Prostate gland (tissue), 2 donors: ENCODE measurements at regions not wholly inside any gene's neighbourhood (a gene's known extent, or its start where the extent isn't known, plus 50 kb on each side); places are given as distances from the start of the nearest gene placed in this dataset.
A peak's percentile ranks its signal among the peaks of the same experiment; 100 is the strongest.

Experiments used
- DNase-seq: peaks from one replicate; pipeline ENCODE4 v3.0.0-alpha.2; 2019; ENCODE audit warnings: low spot score
- H3K27ac ChIP-seq, 2 donors: fragments of 200-600 bp; sonication (generic); 2 replicates each; pipeline ENCODE4 v1.5.1; 2017 to 2019
- H3K27me3 ChIP-seq: fragments of 200-600 bp; sonication (generic); replicated peaks from 2 replicates; pipeline ENCODE4 v1.5.1; 2019; ENCODE audit not compliant: insufficient read depth
- H3K36me3 ChIP-seq, 2 donors: fragments of 200-600 bp; sonication (generic); 1 replicate in 1 of 2; 2 replicates in 1 of 2; pipeline versions ENCODE4 v1.5.1 to v1.8.1; 2017 to 2019
- H3K4me1 ChIP-seq: fragments of 200-600 bp; sonication (generic); replicated peaks from 2 replicates; pipeline ENCODE4 v1.5.1; 2019
- H3K4me3 ChIP-seq, 2 donors: fragments of 200-600 bp; sonication (generic); 2 replicates each; pipeline ENCODE4 v1.5.1; 2017 to 2019
- H3K9me3 ChIP-seq: fragments of 200-600 bp; sonication (generic); 2 replicates; pipeline ENCODE4 v1.5.1; 2017
- POLR2A ChIP-seq: fragments of 450-650 bp; IDR thresholded peaks from one replicate; pipeline ENCODE4 v1.6.1; 2016; ENCODE audit warnings: antibody characterized with exemption, mild to moderate bottlenecking
- POLR2AphosphoS5 ChIP-seq: sonication (generic); formaldehyde crosslinking; IDR thresholded peaks from one replicate; pipeline ENCODE4 v1.6.1; 2017; ENCODE audit warnings: antibody characterized with exemption
- WGBS: methylation state at CpG from one replicate; pipeline ENCODE4 v1.1.5; 2018; 5-methylcytosine and 5-hydroxymethylcytosine counted together
- intact Hi-C: fragments of 100-400 bp; cut with DNase I; formaldehyde crosslinking; loops from one replicate; pipeline ENCODE4 v1.14.2; 2022
- TF ChIP-seq, protein P1 (sequence below), 4 experiments: fragments of 200-600 bp in 2 of 4; fragments of 450-650 bp in 2 of 4; sonication (generic) in 2 of 4; IDR thresholded peaks; 1 replicate in 3 of 4; 2 replicates in 1 of 4; pipeline ENCODE4 v1.5.1; 2016 to 2019; ENCODE audit warnings: antibody characterized with exemption in 4 of 4, mild to moderate bottlenecking in 2 of 4, moderate library complexity in 2 of 4

DNA sequence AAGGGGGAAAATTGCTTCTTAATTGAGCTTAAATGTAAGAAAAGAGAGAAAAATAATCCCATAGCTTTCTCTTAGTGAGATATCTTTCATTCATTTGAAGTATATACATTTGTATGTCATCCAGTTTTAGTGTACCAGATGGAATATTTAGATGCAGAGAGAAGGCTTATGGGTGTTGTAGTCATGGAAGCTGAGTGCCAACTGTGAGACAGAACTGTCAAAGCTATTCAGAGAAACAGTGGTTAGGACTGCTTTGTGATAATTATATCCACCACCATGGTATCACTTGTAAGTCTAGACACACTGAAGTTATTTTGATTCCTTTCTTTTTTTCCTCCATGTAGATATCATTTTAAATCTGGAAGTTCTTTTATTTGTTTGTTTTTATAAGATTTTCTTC, 524.3 kb upstream of the EPHA7 start:
- H3K36me3 ChIP-seq = no peaks in the 10 kb centered on the region
- no peaks in the 10 kb centered on the region for H3K9me3 ChIP-seq
- H3K27ac ChIP-seq = no peak overlapping the region
- H3K4me1 ChIP-seq = no peaks in the 10 kb centered on the region
- TF ChIP-seq POLR2AphosphoS5 = no peak
- no peak for TF ChIP-seq POLR2A
- TF ChIP-seq, protein P1, sequence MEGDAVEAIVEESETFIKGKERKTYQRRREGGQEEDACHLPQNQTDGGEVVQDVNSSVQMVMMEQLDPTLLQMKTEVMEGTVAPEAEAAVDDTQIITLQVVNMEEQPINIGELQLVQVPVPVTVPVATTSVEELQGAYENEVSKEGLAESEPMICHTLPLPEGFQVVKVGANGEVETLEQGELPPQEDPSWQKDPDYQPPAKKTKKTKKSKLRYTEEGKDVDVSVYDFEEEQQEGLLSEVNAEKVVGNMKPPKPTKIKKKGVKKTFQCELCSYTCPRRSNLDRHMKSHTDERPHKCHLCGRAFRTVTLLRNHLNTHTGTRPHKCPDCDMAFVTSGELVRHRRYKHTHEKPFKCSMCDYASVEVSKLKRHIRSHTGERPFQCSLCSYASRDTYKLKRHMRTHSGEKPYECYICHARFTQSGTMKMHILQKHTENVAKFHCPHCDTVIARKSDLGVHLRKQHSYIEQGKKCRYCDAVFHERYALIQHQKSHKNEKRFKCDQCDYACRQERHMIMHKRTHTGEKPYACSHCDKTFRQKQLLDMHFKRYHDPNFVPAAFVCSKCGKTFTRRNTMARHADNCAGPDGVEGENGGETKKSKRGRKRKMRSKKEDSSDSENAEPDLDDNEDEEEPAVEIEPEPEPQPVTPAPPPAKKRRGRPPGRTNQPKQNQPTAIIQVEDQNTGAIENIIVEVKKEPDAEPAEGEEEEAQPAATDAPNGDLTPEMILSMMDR (IDR thresholded peaks at IDR 0.05) = no peak
- no peak for DNase-seq
- no peak overlapping the region for H3K4me3 ChIP-seq
- no peaks in the 10 kb centered on the region for H3K27me3 ChIP-seq
- intact Hi-C loops = no loop called here

DNA sequence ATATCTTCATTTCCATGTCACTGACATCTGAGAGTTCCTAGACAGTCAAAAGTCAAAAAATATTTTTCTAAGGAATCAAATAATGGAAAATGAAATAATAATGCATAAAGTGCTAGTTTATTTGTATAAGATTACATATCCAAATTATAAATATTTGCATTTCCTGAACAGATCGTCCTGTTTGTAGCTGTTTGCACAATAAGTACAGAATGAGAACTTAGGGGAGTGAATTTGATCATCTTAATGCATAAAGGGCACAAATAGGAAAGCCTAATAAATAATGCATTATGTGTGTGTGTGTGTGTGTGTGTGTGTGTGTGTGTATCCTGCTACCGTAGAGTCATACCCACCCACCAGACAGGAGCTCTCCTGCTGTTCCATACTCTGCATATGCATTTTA, 521.0 kb upstream of the EPHA7 start:
- no peak for DNase-seq
- peak; percentile 50 for TF ChIP-seq POLR2AphosphoS5
- TF ChIP-seq POLR2A = no peak
- no peaks in the 10 kb centered on the region for H3K27me3 ChIP-seq
- no peak overlapping the region for H3K4me3 ChIP-seq
- 46% methylated on average over 2 of the region's 2 CpGs for WGBS
- H3K9me3 ChIP-seq = no peaks in the 10 kb centered on the region
- H3K36me3 ChIP-seq = no peaks in the 10 kb centered on the region
- intact Hi-C loops = no loop called here
- H3K27ac ChIP-seq = peak overlapping the region in 1 of 2 donors; percentile 43
- H3K4me1 ChIP-seq = no peaks in the 10 kb centered on the region

DNA sequence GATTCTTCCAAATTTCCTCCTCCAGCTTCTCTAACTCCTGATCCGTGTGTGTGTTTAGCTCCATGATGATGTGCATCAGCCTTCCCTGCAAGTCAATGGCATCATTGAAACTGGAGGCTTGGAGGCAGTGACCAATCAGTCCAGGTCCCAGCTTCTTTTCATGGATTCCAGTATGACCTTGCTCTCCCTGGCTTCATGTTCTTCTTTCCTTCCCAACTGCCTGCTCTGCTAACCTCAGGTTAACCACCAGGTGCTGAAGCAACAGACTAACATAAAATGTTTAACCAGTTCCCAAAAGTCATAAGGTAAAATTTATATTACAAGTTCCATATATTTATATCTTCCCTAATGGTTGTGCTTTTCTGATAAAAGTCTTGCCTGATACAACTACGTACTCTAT, 512.8 kb upstream of the EPHA7 start:
- intact Hi-C loops = no loop called here
- WGBS = 97% methylated on average over 2 of the region's 2 CpGs
- H3K4me1 ChIP-seq = no peaks in the 10 kb centered on the region
- no peak overlapping the region for H3K4me3 ChIP-seq
- no peaks in the 10 kb centered on the region for H3K27me3 ChIP-seq
- no peak overlapping the region for H3K27ac ChIP-seq
- no peaks in the 10 kb centered on the region for H3K36me3 ChIP-seq
- TF ChIP-seq POLR2A (no peak), POLR2AphosphoS5 (no peak)
- TF ChIP-seq, protein P1 (IDR thresholded peaks at IDR 0.05) = no peak
- no peaks in the 10 kb centered on the region for H3K9me3 ChIP-seq
- no peak for DNase-seq

DNA sequence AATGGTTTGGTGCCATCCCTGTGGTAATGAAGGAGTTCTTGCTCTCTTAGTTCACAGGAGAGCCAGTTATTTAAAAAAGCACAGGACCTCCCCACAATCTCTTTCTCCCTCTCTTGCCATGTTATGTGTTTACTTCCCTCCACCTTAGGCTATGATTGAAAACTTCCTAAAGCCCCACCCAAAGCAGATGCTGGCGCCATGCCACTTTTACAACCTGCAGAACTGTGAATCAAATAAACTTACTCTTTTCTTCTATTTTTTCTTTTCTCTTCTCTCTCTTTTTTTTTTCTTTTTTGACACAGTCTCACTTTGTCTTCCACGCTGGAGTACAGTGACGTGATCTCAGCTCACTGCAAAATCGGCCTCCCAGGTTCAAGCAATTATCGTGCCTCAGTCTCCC, 508.4 kb upstream of the EPHA7 start:
- DNase-seq = no peak
- intact Hi-C loops = no loop called here

DNA sequence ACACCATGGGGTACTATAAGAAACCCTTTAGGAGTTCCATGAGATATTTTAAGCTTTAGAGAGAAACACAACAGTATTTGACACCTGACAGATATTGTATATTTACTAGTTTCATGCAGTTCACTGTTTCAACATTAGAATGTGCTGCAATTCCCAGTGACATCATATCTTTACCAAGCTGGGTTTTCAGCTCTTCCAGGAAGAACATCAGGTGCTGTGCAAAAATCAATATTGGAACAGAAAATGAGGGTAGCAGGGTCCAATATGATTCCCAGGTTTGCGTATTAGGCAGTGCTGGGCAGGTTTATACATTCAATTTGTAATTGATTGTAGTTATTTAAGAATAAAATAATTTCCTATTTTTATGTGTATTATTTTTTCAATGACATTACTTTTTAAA, 500.0 kb upstream of the EPHA7 start:
- no peak for DNase-seq
- Histone ChIP-seq H3K9me3 (no peaks in the 10 kb centered on the region), H3K27ac (no peak overlapping the region), H3K4me1 (no peaks in the 10 kb centered on the region), H3K36me3 (no peaks in the 10 kb centered on the region), H3K4me3 (no peak overlapping the region), H3K27me3 (no peaks in the 10 kb centered on the region)
- intact Hi-C loops = no loop called here
- WGBS = 91% methylated on average over 1 of the region's 1 CpG
- TF ChIP-seq, protein P1 (IDR thresholded peaks at IDR 0.05) = no peak
- no peak for TF ChIP-seq POLR2AphosphoS5
- no peak for TF ChIP-seq POLR2A

More for the DNA sequence above, 508.4 kb upstream of the EPHA7 start:
- Histone ChIP-seq H3K4me3 (no peak overlapping the region), H3K9me3 (no peaks in the 10 kb centered on the region), H3K36me3 (no peaks in the 10 kb centered on the region), H3K4me1 (no peaks in the 10 kb centered on the region), H3K27ac (no peak overlapping the region), H3K27me3 (no peaks in the 10 kb centered on the region)
- 87% methylated on average over 5 of the region's 5 CpGs for WGBS
- TF ChIP-seq POLR2AphosphoS5 (no peak), POLR2A (no peak)
- TF ChIP-seq, protein P1 (IDR thresholded peaks at IDR 0.05) = no peak
